ENCODE measurements at regions not wholly inside any gene's neighbourhood (a gene's known extent, or its start where the extent isn't known, plus 50 kb on each side); places are given as distances from the start of the nearest gene placed in this dataset.

DNA sequence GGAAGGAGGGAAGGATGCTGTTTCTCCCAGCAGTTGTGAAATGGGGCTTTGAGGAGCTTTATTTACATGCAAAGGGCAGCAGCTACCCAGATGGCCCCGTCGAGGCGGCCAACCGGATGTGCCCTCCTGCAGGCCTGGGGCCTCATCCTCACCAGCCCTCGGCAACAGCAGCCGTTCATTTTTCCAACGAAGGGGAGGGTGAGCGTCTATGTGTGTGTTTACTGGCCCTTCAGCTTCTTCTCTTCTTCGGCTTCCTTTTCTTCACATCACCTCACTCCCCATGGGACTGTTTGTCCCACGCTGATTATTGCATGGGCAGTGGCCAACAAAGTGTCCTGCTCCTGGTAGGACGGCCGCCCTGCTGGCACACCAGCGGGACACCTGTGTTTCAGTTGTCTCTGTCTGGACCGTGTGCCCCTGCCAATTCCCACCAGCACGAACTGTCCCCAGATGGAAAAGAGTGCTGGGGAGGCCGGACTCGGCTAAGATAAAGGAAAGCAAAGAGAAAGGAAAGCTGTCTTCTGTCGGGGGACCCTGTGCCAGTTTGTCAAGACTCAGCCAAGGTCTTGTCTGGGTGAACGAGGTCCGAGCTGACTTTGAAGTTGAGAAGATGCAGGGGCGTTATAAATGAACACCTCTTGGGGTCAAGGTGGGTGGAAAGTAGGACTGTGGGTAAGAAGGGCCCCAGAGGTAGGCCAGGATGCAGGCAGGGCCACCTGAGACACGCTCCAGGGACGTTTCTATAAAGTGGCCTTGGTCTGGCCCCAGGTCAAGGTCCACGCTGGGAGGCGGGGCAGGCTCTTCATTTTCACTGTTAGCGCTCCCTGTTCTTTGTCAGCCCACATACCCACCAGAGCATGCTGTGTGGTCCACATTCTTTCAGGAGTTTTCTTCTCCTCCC, 57.0 kb downstream of the FAM50B start:
- TF ChIP-seq, protein P1, sequence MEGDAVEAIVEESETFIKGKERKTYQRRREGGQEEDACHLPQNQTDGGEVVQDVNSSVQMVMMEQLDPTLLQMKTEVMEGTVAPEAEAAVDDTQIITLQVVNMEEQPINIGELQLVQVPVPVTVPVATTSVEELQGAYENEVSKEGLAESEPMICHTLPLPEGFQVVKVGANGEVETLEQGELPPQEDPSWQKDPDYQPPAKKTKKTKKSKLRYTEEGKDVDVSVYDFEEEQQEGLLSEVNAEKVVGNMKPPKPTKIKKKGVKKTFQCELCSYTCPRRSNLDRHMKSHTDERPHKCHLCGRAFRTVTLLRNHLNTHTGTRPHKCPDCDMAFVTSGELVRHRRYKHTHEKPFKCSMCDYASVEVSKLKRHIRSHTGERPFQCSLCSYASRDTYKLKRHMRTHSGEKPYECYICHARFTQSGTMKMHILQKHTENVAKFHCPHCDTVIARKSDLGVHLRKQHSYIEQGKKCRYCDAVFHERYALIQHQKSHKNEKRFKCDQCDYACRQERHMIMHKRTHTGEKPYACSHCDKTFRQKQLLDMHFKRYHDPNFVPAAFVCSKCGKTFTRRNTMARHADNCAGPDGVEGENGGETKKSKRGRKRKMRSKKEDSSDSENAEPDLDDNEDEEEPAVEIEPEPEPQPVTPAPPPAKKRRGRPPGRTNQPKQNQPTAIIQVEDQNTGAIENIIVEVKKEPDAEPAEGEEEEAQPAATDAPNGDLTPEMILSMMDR (IDR thresholded peaks at IDR 0.05; ENCODE audit: low read depth, low read length), result no peak
- TF ChIP-seq EZH2phosphoT487 (IDR thresholded peaks at IDR 0.05; ENCODE audit: low read depth), result no peak

Data from OCI-LY3 (cell line).